SK-N-SH (cell line): ENCODE measurements at regions not wholly inside any gene's neighbourhood (a gene's known extent, or its start where the extent isn't known, plus 50 kb on each side); places are given as distances from the start of the nearest gene placed in this dataset.

Source experiments
- CTCF ChIA-PET: fragments of 300-600, 350-600 bp; formaldehyde crosslinking; extraction: SDS; loops from one replicate; lab custom pipeline; 2021; lab: Yijun Ruan, JAX
- POLR2A ChIA-PET: fragments of 350-600 bp; sonication (Branson Sonifier 250); formaldehyde crosslinking; extraction: SDS; loops from one replicate; lab custom pipeline; 2020; ENCODE audit warnings: antibody characterized with exemption, inconsistent platforms; lab: Yijun Ruan, JAX
- DNase-seq: peaks from one replicate; pipeline ENCODE4 v3.0.0; 2012
- H2AFZ ChIP-seq: fragments of 200-600 bp; sonication (generic); 2 replicates; pipeline ENCODE4 v1.8.1; 2016; ENCODE audit warnings: antibody characterized with exemption, mild to moderate bottlenecking, low read depth
- H3F3A ChIP-seq: fragments of 200-600 bp; sonication (generic); replicated peaks from 2 replicates; pipeline ENCODE3; 2016; ENCODE audit warnings: antibody characterized with exemption, mild to moderate bottlenecking; ENCODE audit not compliant: insufficient read depth
- H3K27ac ChIP-seq, 2 experiments: fragments of 200-500 bp in 1 of 2; fragments of 200-600 bp in 1 of 2; sonication (Bioruptor generic) in 1 of 2; sonication (generic), shearing (Covaris generic) in 1 of 2; 2 replicates each; pipeline versions ENCODE4 v1.5.1 to v1.6.1; 2014 to 2016; ENCODE audit warnings: low read depth in 2 of 2, inconsistent platforms in 1 of 2, low read length in 1 of 2, mild to moderate bottlenecking in 1 of 2, mixed read lengths in 1 of 2
- H3K27me3 ChIP-seq: fragments of 200-600 bp; sonication (generic), shearing (Covaris generic); 2 replicates; pipeline ENCODE4 v1.6.1; 2016; ENCODE audit warnings: mixed run types; ENCODE audit not compliant: insufficient read depth
- H3K36me3 ChIP-seq, 2 experiments: fragments of 200-500 bp in 1 of 2; fragments of 200-600 bp in 1 of 2; sonication (Bioruptor generic) in 1 of 2; sonication (generic) in 1 of 2; replicated peaks in 1 of 2; 2 replicates each; pipeline versions ENCODE3 to v1.5.1; 2014 to 2016; ENCODE audit warnings: low read length in 1 of 2, mild to moderate bottlenecking in 1 of 2; ENCODE audit not compliant: insufficient read depth in 2 of 2, control insufficient read depth in 1 of 2
- H3K4me1 ChIP-seq, 2 experiments: fragments of 200-500 bp in 1 of 2; fragments of 200-600 bp in 1 of 2; sonication (Bioruptor generic) in 1 of 2; sonication (generic), shearing (Covaris generic) in 1 of 2; 2 replicates each; pipeline versions ENCODE4 v1.5.1 to v1.6.1; 2014 to 2016; ENCODE audit warnings: low read depth in 1 of 2, low read length in 1 of 2, mixed run types in 1 of 2; ENCODE audit not compliant: insufficient read depth in 2 of 2, control insufficient read depth in 1 of 2
- H3K4me2 ChIP-seq: fragments of 200-600 bp; sonication (generic), shearing (Covaris generic); 2 replicates; pipeline ENCODE4 v1.6.1; 2017; ENCODE audit warnings: mixed run types
- H3K4me3 ChIP-seq, 2 experiments: fragments of 200-500 bp in 1 of 2; fragments of 200-600 bp in 1 of 2; sonication (Bioruptor generic) in 1 of 2; sonication (generic), shearing (Covaris generic) in 1 of 2; 2 replicates each; pipeline versions ENCODE4 v1.5.1 to v1.8.1; 2014 to 2016; ENCODE audit warnings: low read depth in 2 of 2, inconsistent platforms in 1 of 2, low read length in 1 of 2, mild to moderate bottlenecking in 1 of 2, mixed read lengths in 1 of 2, moderate library complexity in 1 of 2
- H3K79me2 ChIP-seq: fragments of 200-600 bp; sonication (generic); 2 replicates; pipeline ENCODE4 v1.8.1; 2017; ENCODE audit warnings: mild to moderate bottlenecking; ENCODE audit not compliant: insufficient read depth
- H3K9ac ChIP-seq: fragments of 200-600 bp; sonication (generic); 2 replicates; pipeline ENCODE4 v1.6.1; 2017; ENCODE audit warnings: mixed run types
- H3K9me2 ChIP-seq: fragments of 200-600 bp; sonication (generic); 2 replicates; pipeline ENCODE4 v1.6.1; 2017; ENCODE audit warnings: mixed run types
- H3K9me3 ChIP-seq: fragments of 200-600 bp; sonication (generic); 2 replicates; pipeline ENCODE4 v1.6.1; 2017; ENCODE audit warnings: mixed run types, mild to moderate bottlenecking, moderate library complexity
- H4K20me1 ChIP-seq: fragments of 200-600 bp; sonication (generic); 2 replicates; pipeline ENCODE4 v1.6.1; 2017; ENCODE audit warnings: mild to moderate bottlenecking, mixed run types; ENCODE audit not compliant: insufficient read depth
- EZH2phosphoT487 ChIP-seq: fragments of 200-600 bp; sonication (generic); IDR thresholded peaks from 2 replicates; pipeline ENCODE4 v1.6.1; 2017; ENCODE audit warnings: low read depth, mixed run types, mild to moderate bottlenecking, antibody characterized with exemption, moderate library complexity, borderline replicate concordance
- GABPA ChIP-seq: IDR thresholded peaks from 2 replicates; pipeline ENCODE4 v1.4.0; 2012; ENCODE audit warnings: low read depth, mild to moderate bottlenecking
- GATA2 ChIP-seq: sonication (generic); formaldehyde crosslinking; IDR thresholded peaks from 2 replicates; pipeline ENCODE4 v1.5.0; 2020; ENCODE audit warnings: mild to moderate bottlenecking, missing genetic modification reagents
- MXI1 ChIP-seq: IDR thresholded peaks from 2 replicates; pipeline ENCODE4 v1.6.1; 2012; ENCODE audit warnings: mild to moderate bottlenecking, low read depth, low read length, improper control_type of control experiment
- NFIC ChIP-seq: IDR thresholded peaks from 2 replicates; pipeline ENCODE4 v1.4.0; 2012; ENCODE audit warnings: borderline replicate concordance
- NRF1 ChIP-seq: IDR thresholded peaks from 2 replicates; pipeline ENCODE4 v1.6.1; 2012; ENCODE audit warnings: low read depth, mild to moderate bottlenecking, low read length
- RAD21 ChIP-seq: IDR thresholded peaks from 2 replicates; pipeline ENCODE4 v1.6.1; 2012; ENCODE audit warnings: mild to moderate bottlenecking, low read length
- SIN3A ChIP-seq: IDR thresholded peaks from 2 replicates; pipeline ENCODE4 v1.6.1; 2012; ENCODE audit warnings: low read depth, mild to moderate bottlenecking, low read length, moderate library complexity, borderline replicate concordance
- TAF1 ChIP-seq: IDR thresholded peaks from 2 replicates; pipeline ENCODE4 v1.6.1; 2012; ENCODE audit warnings: low read depth, mild to moderate bottlenecking, low read length, moderate library complexity, borderline replicate concordance
- TEAD4 ChIP-seq: IDR thresholded peaks from 2 replicates; pipeline ENCODE4 v1.4.0; 2012; ENCODE audit warnings: mild to moderate bottlenecking, borderline replicate concordance; ENCODE audit not compliant: insufficient read depth
- YY1 ChIP-seq: IDR thresholded peaks from 2 replicates; pipeline ENCODE4 v1.4.0; 2012; ENCODE audit warnings: low read depth, mild to moderate bottlenecking
- WGBS: methylation state at CpG from one replicate; pipeline ENCODE4 v1.1.6; 2017; ENCODE audit warnings: low lambda C conversion rate; 5-methylcytosine and 5-hydroxymethylcytosine counted together
- TF ChIP-seq, protein P1 (sequence below): IDR thresholded peaks from 2 replicates; pipeline ENCODE4 v1.6.1; 2012; ENCODE audit warnings: mild to moderate bottlenecking, low read depth, low read length, moderate library complexity
- TF ChIP-seq, protein P2 (sequence below): IDR thresholded peaks from 2 replicates; pipeline ENCODE4 v1.4.0; 2012; ENCODE audit warnings: low read depth, borderline replicate concordance

DNA sequence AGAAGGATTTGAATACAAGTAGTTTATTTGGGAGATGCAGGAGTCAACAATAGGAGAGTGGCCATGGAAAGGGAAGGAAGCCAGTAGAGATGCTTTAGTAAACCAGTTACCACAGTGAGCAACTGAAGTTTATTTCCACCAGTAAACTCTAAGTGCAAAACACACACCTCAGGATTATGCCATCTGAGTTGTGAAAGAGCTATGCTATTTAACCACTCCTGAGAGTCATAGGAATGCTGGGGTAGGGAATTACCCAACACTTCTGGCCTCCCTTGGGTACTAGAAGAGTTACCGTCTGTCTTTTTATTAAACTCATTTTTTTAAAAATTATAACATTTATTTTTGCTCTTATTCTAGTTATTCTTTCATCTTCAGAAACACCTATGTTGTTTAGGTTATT, 834.6 kb upstream of the AMOT start:
- TF ChIP-seq TEAD4, result no peak
- TF ChIP-seq, all 33 proteins: peak for 0
- no peaks in the 10 kb centered on the region for H3K9me3 ChIP-seq
- no peaks in the 10 kb centered on the region for H3K4me1 ChIP-seq
- no peak overlapping the region for H3K4me3 ChIP-seq
- H3F3A ChIP-seq, result no peaks in the 10 kb centered on the region
- H3K27me3 ChIP-seq, result no peaks in the 10 kb centered on the region; the same call in 1 of the 2 replicates
- H3K9ac ChIP-seq, result no peak overlapping the region
- H2AFZ ChIP-seq, result no peak overlapping the region
- H4K20me1 ChIP-seq, result no peaks in the 10 kb centered on the region
- H3K36me3 ChIP-seq, result no peaks in the 10 kb centered on the region
- H3K4me2 ChIP-seq, result no peak overlapping the region
- H3K27ac ChIP-seq, result no peak overlapping the region
- no peaks in the 10 kb centered on the region for H3K79me2 ChIP-seq
- POLR2A ChIA-PET, result no interaction called here
- no peak for DNase-seq
- no peaks in the 10 kb centered on the region for H3K9me2 ChIP-seq
- CTCF ChIA-PET, result no interaction called here
- WGBS, result 33% methylated on average over 1 of the region's 1 CpG

DNA sequence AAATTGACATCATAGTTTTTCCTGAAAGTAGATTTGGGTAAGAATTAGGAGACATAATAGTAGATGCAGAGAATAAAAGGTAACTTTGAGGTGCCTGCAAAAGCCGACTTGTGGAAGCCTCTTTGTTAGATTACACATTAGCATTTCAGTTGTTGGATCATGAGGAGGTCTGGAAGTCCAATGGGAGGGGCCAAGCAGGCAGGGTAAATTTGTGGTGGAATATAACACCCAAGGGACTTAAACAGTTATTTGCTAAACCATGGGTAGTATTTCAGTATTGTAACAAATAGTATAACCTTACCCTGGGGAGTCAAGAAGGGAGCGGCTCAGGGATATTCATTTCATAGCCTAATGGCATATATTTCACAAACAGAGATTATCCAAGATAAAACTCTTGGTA, 810.7 kb upstream of the AMOT start:
- DNase-seq, result no peak
- 37% methylated on average over 2 of the region's 2 CpGs for WGBS
- Histone ChIP-seq H3K9ac (no peak overlapping the region), H3K9me3 (no peaks in the 10 kb centered on the region), H3K27me3 (no peaks in the 10 kb centered on the region), H3K4me3 (no peak overlapping the region), H2AFZ (no peak overlapping the region), H3K4me1 (no peaks in the 10 kb centered on the region), H3K27ac (no peak overlapping the region), H4K20me1 (no peaks in the 10 kb centered on the region), H3K79me2 (no peaks in the 10 kb centered on the region), H3K4me2 (no peak overlapping the region), H3K9me2 (no peaks in the 10 kb centered on the region), H3K36me3 (no peaks in the 10 kb centered on the region), H3F3A (no peaks in the 10 kb centered on the region)
- ChIA-PET CTCF (no interaction called here), POLR2A (no interaction called here)
- no peak for TF ChIP-seq NFIC
- TF ChIP-seq, protein P1, sequence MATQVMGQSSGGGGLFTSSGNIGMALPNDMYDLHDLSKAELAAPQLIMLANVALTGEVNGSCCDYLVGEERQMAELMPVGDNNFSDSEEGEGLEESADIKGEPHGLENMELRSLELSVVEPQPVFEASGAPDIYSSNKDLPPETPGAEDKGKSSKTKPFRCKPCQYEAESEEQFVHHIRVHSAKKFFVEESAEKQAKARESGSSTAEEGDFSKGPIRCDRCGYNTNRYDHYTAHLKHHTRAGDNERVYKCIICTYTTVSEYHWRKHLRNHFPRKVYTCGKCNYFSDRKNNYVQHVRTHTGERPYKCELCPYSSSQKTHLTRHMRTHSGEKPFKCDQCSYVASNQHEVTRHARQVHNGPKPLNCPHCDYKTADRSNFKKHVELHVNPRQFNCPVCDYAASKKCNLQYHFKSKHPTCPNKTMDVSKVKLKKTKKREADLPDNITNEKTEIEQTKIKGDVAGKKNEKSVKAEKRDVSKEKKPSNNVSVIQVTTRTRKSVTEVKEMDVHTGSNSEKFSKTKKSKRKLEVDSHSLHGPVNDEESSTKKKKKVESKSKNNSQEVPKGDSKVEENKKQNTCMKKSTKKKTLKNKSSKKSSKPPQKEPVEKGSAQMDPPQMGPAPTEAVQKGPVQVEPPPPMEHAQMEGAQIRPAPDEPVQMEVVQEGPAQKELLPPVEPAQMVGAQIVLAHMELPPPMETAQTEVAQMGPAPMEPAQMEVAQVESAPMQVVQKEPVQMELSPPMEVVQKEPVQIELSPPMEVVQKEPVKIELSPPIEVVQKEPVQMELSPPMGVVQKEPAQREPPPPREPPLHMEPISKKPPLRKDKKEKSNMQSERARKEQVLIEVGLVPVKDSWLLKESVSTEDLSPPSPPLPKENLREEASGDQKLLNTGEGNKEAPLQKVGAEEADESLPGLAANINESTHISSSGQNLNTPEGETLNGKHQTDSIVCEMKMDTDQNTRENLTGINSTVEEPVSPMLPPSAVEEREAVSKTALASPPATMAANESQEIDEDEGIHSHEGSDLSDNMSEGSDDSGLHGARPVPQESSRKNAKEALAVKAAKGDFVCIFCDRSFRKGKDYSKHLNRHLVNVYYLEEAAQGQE, result no peak

DNA sequence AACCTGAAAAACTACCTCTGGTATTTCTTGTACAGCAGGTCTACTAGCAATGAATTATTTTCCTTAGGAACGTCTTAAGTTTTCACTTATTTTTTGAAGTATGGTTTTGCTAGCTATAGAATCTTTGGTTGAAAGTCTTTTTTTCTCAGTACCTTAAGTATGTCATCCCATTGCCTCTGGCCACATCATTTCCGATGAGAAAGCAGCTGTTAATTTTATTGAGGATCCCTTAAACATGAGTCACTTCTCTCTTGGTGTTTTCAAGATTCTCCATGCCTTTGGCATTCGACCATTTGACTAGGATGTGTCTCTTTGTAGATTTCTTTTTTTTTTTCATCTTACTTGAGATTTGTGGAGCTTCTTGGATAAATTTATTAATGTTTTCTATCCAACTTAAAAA, 803.8 kb upstream of the AMOT start:
- H3K9me2 ChIP-seq, result no peaks in the 10 kb centered on the region
- TF ChIP-seq GABPA (no peak), YY1 (no peak), RAD21 (no peak), EZH2phosphoT487 (no peak), SIN3A (no peak), NRF1 (no peak), TAF1 (no peak), NFIC (no peak), GATA2 (CRISPR knock-in tag) (no peak), MXI1 (no peak)
- TF ChIP-seq, protein P2, sequence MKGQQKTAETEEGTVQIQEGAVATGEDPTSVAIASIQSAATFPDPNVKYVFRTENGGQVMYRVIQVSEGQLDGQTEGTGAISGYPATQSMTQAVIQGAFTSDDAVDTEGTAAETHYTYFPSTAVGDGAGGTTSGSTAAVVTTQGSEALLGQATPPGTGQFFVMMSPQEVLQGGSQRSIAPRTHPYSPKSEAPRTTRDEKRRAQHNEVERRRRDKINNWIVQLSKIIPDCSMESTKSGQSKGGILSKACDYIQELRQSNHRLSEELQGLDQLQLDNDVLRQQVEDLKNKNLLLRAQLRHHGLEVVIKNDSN, result no peak
- TF ChIP-seq, all 33 proteins: peak for 0
- no peak for DNase-seq
- no peak overlapping the region for H3K27ac ChIP-seq
- no peaks in the 10 kb centered on the region for H3K9me3 ChIP-seq
- H3K4me3 ChIP-seq, result no peak overlapping the region
- H3K9ac ChIP-seq, result no peak overlapping the region
- POLR2A ChIA-PET, result no interaction called here
- no peak overlapping the region for H2AFZ ChIP-seq
- H3K4me2 ChIP-seq, result no peak overlapping the region
- H3F3A ChIP-seq, result no peaks in the 10 kb centered on the region
- H3K36me3 ChIP-seq, result no peaks in the 10 kb centered on the region
- 15% methylated on average over 3 of the region's 3 CpGs for WGBS
- H3K27me3 ChIP-seq, result no peaks in the 10 kb centered on the region
- H3K79me2 ChIP-seq, result no peaks in the 10 kb centered on the region
- CTCF ChIA-PET, result no interaction called here
- no peaks in the 10 kb centered on the region for H4K20me1 ChIP-seq
- H3K4me1 ChIP-seq, result no peaks in the 10 kb centered on the region
